D341Med (cell line): ENCODE measurements at regions not wholly inside any gene's neighbourhood (a gene's known extent, or its start where the extent isn't known, plus 50 kb on each side); places are given as distances from the start of the nearest gene placed in this dataset.
"Not testable (repeated sequence)": the region's sequence is repeated elsewhere in the genome, so short reads cannot be mapped to it uniquely, and the experiment has no call there.

ENCODE experiments used
- DNase-seq: peaks from one replicate; pipeline ENCODE4 v3.0.0; 2012; ENCODE audit warnings: low spot score

DNA sequence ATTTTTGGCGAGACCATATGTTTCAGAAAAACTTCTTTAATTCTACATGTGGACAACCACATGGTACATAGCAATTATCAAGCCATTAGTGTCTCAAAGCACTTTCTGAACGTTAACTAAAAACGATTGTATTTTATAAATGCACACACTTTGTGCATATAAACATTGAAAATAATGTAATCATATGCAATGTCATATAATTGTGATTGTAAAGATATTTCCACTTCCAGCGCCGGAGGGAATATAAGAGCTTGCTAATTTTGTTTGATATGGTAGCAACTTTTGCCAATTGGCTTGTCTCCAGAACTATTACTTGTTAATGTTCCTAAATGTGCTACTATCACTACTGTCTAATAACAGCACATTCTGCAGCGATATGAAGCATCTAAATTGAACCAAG is 162.3 kb upstream of the SMIM31 start:
- DNase-seq, result no peak

DNA sequence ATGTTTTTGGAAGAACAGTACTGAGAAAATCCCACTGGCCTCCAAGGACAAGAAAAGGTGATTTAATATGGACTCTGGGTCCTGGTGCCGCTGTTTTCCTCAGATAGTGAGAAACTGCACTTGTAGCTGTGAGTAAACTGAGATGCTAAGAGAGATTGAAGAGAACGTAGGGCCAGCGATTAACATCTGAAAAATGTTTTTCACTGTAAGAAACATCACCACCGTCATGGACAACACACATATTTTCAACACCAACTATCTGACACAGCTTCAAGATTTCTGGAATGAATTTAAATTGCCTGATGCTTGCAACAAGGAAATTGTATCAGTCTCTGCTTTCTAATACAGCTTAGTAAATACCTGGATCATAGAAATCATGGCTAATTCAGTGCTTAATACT is 158.2 kb upstream of the SMIM31 start:
- no peak for DNase-seq

DNA sequence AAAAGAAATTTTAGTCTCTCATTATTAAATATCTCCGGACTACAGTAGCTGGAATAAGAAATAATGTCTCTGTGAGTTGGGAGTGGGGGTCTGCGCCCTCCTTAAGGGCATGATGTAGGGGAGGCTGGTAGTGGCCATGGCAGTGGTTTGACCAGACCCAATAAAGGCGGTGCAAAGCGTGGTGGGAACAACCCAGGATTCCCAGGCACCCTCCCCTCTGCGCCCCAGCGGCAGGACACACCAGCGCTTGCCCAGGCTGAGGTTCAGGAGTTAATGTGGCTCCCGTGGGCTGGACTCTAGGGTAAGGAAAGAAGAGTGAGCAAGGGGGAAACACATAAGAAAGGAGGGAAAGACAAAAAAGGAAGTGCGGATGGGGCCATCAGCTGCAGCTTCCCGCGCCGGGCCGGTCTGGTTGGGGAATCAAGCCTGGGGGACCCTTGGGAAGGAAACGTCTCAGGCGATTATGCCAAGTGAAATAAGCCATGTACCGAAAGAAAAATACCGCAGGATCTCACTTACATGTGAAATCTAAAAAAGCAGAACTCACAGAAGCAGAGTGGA is 157.5 kb upstream of the SMIM31 start:
- no peak for DNase-seq

DNA sequence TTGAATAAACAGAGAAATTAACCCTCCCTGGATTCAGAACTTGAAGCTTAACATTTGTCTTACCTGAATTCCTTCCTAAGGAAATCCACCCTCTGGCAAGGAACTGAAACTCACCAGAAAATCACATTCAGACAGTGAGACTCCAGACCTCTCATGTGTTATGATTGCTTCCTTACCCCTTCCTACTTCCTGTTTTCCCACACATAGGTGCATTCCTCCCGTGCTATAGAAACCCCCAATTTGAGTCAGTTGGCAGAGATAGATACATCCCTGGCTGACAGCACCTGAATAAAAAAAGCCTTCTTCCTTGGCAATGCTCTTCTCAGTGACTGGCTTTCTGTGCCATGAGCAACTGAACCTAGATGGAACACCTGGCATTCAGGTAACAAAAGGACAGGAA is 157.0 kb upstream of the SMIM31 start:
- no peak for DNase-seq

DNA sequence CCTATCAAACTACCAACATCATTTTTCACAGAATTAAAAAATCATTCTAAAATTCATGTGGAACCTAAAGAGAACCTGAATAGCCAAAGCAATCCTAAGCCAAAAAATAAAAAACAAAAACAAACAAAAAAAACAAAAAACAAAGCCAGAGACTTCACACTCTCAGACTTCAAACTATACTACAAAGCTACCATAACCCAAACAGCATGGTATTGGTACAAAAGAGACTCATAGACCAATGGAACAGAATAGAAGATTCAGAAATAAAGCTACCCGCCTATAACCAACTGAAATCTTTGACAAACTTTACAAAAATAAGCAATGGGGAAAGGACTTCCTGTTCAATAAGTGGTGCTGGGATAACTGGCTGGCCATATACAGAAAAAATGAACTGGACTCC is 152.3 kb upstream of the SMIM31 start:
- no peak for DNase-seq

DNA sequence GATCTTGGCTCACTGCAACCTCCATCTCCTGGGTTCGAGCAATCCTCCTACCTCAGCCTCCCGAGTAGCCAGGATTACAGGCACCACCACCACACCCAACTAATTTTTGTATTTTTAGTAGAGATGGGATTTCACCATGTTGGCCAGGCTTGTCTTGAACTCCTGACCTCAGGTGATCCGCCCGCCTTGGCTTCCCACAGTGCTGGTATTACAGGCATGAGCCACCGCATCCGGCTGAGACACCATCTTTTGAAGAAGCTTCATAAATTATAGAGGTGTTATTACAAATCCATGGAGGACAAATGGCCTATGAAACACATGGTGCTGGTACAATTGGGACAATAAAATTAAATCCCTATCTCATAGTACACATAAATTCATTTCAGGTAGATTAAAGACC is 148.1 kb upstream of the SMIM31 start:
- not testable (repeated sequence) for DNase-seq

DNA sequence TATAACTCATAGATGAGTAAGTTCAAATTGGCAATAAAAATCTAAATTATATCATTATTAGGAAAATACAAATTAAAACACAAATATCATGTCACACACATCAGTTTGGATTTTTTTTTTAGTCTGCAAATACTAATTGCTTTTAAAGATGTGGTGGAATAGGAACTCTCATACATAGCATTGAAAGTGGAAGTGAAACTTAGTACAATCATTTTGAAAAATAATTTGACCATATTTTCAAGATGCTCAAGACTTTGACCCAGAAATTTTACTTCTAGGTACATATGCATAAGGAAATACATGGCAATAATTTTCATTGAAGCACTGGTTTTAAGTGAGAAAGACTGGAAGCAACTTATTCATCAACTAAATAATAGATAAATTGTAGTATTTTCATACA is 147.5 kb upstream of the SMIM31 start:
- DNase-seq, result no peak

DNA sequence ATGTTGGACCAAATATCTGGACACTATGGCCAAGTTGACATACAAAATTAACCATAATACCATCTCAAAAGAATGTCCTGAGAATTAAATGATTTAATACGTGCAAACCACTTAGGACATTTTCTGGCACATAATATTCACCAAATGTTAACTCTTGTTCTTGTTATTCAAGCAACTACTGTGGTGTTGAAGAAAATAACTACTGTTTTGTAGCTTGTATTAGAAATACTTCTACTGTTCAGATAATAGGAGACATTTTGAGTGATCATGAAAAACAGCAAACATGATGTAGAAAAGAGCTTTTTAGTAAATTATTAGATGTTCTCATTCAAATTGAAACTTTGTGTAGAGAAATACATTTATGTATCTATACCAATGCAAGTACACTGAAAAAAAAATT is 140.7 kb upstream of the SMIM31 start:
- DNase-seq, result no peak

DNA sequence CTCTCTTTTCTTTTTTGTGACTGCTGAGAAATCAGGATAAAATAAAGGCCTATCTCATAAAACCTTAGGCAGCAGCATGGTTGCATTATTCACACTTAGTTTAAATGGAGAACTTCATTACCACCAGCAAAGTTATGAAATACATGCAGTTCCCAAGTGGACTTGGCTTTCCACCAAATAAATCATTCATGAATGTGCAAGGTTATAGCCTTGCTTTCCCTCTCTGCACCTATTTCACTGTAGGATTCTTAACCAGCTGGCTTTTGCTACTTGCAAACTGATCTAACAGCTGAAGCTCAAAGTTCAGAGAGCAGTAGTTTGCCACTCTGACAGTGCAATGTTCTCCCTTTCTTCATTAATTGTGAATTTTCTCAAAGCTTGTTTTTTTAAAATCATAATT is 140.1 kb upstream of the SMIM31 start:
- no peak for DNase-seq

DNA sequence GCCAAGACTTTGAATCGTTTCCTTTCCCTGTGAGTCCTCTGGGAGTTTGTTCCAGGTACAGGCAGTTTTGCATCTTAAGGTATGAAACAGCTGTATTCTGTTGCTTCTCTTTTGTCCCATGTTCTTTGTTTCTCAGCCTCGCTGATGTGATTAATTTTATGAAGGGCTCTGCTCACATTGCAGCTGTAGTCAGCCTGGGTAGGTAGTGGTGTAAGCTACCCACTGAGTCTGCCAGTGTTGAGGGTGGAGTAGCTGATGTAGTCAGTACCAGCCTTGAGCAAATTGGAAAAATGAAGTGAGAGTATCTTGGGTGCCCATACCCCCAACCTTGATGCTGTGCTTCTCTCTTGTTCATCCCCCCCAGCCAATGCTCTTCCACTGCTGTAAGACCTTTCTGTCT is 139.6 kb upstream of the SMIM31 start:
- no peak for DNase-seq

DNA sequence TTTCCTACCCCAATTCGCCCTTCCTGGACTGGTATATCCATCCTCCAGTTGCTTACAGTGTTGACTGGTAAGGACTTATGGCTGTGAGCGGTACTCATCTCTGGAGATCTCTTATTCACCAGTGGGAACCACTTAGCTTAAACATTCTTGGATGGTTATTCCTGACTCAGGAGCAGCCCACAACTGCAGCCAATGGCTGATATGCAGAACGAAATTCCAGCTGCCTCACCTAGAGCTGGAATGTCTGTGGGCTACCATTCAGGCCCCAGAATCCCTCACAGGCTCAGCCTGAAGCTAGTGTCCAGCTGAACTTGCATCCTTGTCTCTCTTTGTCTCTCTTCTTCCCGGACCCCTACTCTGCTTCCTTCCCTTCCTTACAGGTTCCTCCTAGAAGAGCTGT is 138.9 kb upstream of the SMIM31 start:
- no peak for DNase-seq

DNA sequence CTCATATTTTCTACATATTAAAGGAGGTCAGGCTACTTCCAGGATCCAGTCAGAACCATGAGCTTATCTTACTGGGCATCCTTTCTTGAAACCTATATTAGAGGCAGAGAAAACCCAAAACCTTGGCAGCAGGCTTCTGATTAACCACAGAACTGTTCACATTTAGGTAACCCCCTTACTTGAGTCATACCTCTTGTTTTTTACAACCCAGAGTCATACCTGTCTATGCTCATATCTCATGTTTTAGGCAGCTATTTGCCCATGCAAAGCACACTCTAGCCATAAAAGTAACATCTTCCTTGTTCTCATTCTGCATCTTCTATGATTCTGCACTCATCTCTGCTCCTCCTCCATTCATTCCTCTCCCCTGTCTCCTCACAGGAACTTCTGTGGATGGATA is 138.0 kb upstream of the SMIM31 start:
- DNase-seq, result no peak

DNA sequence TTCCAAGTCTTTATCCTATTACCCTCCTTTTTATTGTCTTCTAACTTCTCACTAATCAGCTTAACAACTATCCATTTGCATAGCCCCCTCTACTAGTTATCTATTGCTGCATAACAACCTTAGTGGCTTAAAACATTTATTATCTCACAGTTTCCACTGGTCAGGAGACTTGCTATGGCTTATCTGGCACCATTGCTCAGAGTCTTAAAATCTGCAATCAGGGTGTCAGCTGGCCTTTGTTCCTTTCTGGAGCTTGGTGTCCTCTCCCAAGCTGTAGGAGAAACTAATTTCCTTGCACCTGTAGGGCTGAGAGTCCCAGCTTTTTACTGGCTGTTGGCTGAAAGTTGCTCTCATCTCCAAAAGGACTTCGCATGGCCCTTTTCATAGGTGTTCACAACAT is 137.0 kb upstream of the SMIM31 start:
- DNase-seq, result no peak

DNA sequence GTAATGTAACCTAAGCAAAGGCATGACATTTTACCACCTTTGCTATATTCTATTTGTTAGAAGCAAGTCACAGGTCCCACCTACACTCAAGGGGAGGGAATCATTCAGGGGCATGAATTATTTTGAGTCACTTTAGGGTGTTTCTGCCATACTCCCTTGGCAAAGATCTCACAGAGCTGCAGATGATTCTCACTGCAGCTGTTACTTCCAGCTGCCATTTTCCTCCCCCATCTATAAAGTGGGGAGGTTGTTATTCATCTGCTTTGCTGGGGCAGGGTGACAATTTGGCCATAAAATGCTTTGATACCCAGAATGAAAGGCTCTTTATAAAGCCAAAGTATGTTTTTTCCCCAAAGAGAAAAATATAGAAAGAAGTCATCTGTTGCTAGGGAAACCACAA is 136.5 kb upstream of the SMIM31 start:
- DNase-seq, result no peak

DNA sequence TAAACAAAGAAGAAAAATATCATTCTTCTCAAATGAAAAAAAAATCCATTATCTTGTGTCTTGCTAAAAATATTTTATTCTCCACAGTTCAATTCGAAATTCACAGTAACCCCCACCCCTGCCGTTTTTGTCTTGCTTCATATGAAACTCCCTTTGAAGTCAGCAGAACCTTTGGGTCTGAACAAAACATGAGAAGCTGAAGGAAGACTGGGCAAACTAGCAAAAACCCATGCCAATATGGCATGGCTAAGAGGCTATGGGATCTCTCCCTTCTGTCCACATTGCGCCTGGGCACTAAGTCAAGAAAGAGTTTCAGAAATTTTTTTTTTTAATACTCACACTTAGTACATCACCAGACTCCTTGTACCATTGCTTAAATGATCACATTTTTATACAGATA is 136.0 kb upstream of the SMIM31 start:
- DNase-seq, result no peak

DNA sequence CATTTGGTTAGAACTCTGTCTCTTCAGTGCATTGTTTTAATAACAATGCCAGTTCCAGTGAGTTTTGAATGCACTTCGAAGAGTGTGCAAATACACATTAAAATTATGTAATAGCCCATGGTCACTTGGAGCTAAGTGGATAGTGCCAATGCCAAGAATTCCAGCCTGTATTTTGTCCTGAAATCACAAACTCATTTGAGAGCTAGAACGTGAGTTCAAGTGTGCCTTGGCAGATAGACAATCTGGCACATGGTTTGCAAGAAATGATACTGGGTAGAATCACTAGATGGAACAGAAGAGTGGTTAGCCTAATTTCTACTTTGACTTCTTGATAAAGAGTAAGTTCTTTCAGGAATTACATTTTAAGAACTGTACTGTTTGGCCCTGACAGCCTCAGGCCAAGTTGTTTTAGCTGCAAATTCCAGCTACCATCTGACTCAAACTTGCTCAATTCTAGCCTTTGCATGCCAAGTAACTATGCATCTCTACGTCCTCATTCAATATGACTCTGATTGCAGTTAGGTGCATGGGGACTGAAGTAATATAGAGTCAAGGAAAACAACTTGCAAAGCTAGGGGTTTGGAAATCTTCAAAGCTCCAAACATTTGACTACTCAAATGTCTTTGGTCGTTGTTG is 131.9 kb upstream of the SMIM31 start:
- DNase-seq, result no peak

DNA sequence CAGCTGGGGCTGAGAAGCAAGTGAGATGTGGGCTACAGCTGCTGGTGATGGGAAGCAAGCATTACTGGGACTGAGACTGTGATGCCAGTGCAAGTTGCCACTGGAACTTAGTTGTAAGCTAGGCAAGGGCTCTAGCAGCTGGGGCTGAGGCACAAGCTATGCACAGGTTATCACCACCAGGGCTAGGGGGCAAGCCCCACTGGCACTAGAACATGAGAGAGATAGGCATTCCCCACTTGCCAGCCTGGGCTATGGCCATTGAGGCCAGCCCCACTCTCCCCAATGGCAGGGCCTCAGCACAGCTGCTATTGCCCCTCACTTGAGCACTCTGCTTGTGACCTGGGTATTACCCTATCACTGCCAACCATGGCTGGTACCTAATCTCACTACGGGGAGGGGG is 130.8 kb upstream of the SMIM31 start:
- no peak for DNase-seq

DNA sequence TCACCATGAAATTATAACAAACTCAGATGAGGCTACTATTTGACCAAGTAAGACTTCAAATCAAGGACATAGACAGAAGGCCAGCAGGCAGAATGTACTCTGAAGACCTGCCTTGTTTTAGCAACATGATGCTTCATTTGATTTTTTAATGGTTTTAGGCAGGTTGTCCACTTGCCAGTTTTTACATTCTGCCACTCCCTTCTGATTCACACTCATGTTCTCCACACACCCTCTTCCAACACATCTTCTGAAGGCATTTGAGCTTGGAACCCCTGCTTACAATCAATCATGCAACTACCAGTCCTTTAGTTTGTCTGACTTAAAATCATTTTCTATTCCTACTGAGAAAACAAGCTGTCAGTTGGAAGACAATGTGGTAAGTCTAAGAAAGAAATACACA is 114.9 kb upstream of the SMIM31 start:
- no peak for DNase-seq

DNA sequence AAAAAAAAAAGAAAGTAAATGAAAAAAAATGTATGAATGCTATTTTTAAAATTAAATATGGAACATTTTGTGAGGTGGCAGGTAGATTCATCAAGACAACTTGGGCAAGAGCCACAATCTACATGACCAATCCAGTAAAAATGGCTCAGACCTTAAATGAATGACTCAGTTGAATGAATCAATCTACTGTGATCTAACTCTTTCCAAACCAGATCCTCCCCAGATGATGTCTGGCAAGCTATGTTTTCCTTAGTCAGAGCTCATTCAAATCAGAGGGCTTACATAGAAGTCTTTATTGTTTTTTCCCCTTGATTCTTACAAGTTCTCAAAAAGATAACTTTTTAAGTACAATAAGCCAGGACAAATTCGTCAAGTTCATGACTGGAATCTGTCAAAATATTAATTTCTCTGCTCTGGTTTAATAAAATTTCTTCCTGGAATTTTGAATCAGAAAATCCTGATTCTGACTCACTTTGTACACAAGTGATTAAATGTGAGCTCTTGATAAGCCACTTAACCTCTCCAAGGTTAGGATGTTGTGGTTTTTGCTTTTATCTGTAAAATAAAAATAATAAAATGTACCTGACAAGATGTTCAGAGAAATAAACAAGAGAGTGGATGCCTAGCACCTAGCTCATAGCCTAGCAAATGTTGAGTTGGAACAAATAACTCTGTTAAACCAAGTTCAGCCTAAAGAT is 105.6 kb upstream of the SMIM31 start:
- DNase-seq, result no peak

DNA sequence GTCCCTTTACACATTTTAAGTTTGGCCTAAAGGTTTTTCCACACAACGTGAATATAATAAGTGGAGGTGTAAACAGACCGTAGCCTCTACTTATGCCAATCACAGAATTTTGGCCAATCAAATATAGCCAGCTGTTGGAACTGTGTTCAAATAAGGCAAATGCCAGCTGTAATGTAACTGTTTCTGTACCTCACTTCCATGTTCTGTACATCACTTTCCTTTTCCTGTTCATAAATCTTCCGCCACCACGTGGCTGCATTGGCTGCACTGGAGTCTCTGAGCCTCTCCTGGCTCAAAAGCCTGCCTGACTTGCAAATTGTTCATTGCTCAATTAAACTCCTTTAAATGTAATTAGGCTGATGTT is 105.1 kb upstream of the SMIM31 start:
- no peak for DNase-seq

DNA sequence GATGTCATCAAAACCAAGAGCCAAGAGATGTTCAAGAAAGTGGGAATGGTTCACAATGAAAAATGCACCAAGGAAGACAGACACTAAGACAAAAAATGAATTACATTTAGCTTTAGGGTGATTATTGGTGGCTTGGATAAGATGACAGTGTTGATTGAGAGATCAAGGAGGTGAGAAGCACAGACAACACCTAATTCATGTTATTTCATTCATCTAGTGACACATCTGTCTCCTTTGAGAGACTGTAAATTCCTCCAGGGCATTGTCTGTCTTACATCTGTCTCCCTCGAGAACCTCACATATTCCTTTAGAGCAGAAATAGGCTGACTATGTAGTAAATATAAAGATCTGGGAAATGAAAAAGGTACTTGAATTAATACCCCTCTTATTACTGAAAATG is 94.2 kb upstream of the SMIM31 start:
- DNase-seq, result no peak

DNA sequence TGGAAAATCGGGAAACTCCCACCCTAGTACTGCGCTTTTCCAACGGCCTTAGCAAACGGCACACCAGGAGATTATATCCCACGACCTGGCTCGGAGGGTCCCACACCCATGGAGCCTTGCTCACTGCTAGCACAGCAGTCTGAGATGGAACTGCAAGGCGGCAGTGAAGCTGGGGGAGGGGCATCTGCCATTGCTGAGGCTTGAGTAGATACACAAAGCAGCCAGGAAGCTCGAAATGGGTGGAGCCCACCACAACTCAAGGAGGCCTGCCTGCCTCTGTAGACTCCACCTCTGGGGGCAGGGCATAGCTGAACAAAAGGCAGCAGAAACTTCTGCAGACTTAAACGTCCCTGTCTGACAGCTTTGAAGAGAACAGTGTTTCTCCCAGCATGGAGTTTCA is 77.8 kb upstream of the SMIM31 start:
- DNase-seq, result not testable (repeated sequence)

DNA sequence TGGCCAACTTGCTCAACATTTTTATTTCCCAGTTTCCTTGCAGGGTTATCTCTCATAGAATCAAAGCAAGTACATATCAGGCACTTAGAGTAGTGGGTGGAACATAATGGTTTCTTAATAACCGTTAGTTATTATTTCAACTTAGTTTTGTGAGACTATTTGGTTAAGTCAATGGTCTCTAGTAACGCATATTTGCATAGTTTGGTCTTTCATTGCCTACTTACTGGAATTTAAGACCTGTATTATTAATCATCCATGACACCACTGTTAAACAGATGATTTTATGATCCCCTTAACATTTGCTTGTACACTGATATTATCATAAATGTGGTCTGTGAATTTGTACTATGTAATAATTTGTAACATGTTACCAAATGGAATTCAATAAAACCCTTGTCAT is 70.9 kb upstream of the SMIM31 start:
- DNase-seq, result no peak

DNA sequence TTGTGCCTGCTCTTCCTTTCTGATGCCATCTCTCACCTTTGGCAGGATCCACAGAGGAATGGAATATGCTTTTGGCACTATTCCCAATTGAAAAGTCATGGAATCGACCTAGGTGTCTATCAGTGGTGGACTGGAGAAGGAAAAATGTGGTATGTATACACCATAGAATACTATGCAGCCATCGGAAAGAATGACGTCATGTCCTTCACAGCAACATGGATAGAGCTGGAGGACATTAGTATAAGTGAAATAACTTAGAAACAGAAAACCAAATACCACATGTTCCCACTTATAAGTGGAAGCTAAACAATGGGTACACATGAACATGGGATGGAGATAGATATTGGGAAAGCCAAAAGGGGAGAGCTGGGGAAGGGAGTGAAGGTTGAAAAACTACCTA is 58.3 kb upstream of the SMIM31 start:
- no peak for DNase-seq
